Osteoblast (primary cell): ENCODE measurements at regions not wholly inside any gene's neighbourhood (a gene's known extent, or its start where the extent isn't known, plus 50 kb on each side); places are given as distances from the start of the nearest gene placed in this dataset.

Experiments used
- DNase-seq: peaks from one replicate; pipeline ENCODE4 v3.0.0; 2011; ENCODE audit warnings: low spot score, mixed read lengths; ENCODE audit not compliant: insufficient read length; ENCODE audit errors: missing footprints
- H2AFZ ChIP-seq: 2 replicates; pipeline ENCODE4 v1.6.0; 2011; ENCODE audit warnings: mild to moderate bottlenecking, low read length
- H3K27ac ChIP-seq: 2 replicates; pipeline ENCODE4 v1.5.1; 2011; ENCODE audit warnings: mild to moderate bottlenecking, low read depth, low read length, moderate library complexity
- H3K27me3 ChIP-seq: 2 replicates; pipeline ENCODE4 v1.6.0; 2012; ENCODE audit warnings: mild to moderate bottlenecking, control low read depth, inconsistent platforms, low read length, moderate library complexity; ENCODE audit not compliant: insufficient read depth
- H3K36me3 ChIP-seq: 2 replicates; pipeline ENCODE4 v1.5.1; 2011; ENCODE audit warnings: mild to moderate bottlenecking, low read length, control low read depth, moderate library complexity; ENCODE audit not compliant: insufficient read depth
- H3K4me1 ChIP-seq: 2 replicates; pipeline ENCODE4 v1.5.1; 2011; ENCODE audit warnings: mild to moderate bottlenecking, low read length, control low read depth, moderate library complexity; ENCODE audit not compliant: insufficient read depth
- H3K4me2 ChIP-seq: 2 replicates; pipeline ENCODE4 v1.6.0; 2011; ENCODE audit warnings: mild to moderate bottlenecking, low read length; ENCODE audit not compliant: insufficient read depth
- H3K4me3 ChIP-seq: fragments of 200-600 bp; sonication (generic); 3 replicates; pipeline ENCODE4 v1.5.1; 2012; ENCODE audit warnings: mild to moderate bottlenecking, low read length, inconsistent platforms; ENCODE audit not compliant: insufficient read depth
- H3K79me2 ChIP-seq: 2 replicates; pipeline ENCODE4 v1.6.0; 2012; ENCODE audit warnings: mild to moderate bottlenecking, low read length, control low read depth, inconsistent platforms; ENCODE audit not compliant: insufficient read depth
- H3K9me3 ChIP-seq: 2 replicates; pipeline ENCODE4 v1.5.1; 2011; ENCODE audit warnings: low read depth, low read length, control low read depth
- H4K20me1 ChIP-seq: 2 replicates; pipeline ENCODE4 v1.6.0; 2012; ENCODE audit warnings: mild to moderate bottlenecking, low read length, control low read depth; ENCODE audit not compliant: insufficient read depth
- CTCF ChIP-seq: IDR thresholded peaks from 2 replicates; pipeline ENCODE4 v1.5.1; 2011; ENCODE audit warnings: mild to moderate bottlenecking, low read depth, low read length, moderate library complexity; ENCODE audit errors: extremely low read depth

GRCh38 chr5:155402927-155403640 lies 389.5 kb downstream of the KIF4B start:
- Histone ChIP-seq H4K20me1 (no peaks in the 10 kb centered on the region), H3K4me2 (no peak overlapping the region), H3K4me3 (no peak overlapping the region), H3K27ac (no peak overlapping the region), H3K36me3 (no peaks in the 10 kb centered on the region), H2AFZ (no peak overlapping the region), H3K27me3 (no peaks in the 10 kb centered on the region), H3K79me2 (no peaks in the 10 kb centered on the region), H3K4me1 (no peaks in the 10 kb centered on the region), H3K9me3 (no peaks in the 10 kb centered on the region)
- DNase-seq = no peak
- no peak for TF ChIP-seq CTCF

- H3K4me2 ChIP-seq = no peak overlapping the region
- H3K36me3 ChIP-seq = no peaks in the 10 kb centered on the region
- DNase-seq = no peak
- H3K27ac ChIP-seq = no peak overlapping the region
- TF ChIP-seq CTCF = no peak
- no peaks in the 10 kb centered on the region for H3K79me2 ChIP-seq
- H4K20me1 ChIP-seq = no peaks in the 10 kb centered on the region
- H3K4me1 ChIP-seq = no peaks in the 10 kb centered on the region
- no peaks in the 10 kb centered on the region for H3K9me3 ChIP-seq
- H3K27me3 ChIP-seq = no peaks in the 10 kb centered on the region
- no peak overlapping the region for H3K4me3 ChIP-seq
- no peak overlapping the region for H2AFZ ChIP-seq
These were observed 393.3 kb downstream of the KIF4B start for GRCh38 chr5:155406815-155407214.

GRCh38 chr5:155408465-155408864 lies 394.9 kb downstream of the KIF4B start:
- H3K27me3 ChIP-seq = no peaks in the 10 kb centered on the region
- H3K27ac ChIP-seq = no peak overlapping the region
- no peaks in the 10 kb centered on the region for H3K4me1 ChIP-seq
- no peak for TF ChIP-seq CTCF
- H3K9me3 ChIP-seq = no peaks in the 10 kb centered on the region
- no peak overlapping the region for H3K4me3 ChIP-seq
- H3K4me2 ChIP-seq = no peak overlapping the region
- H4K20me1 ChIP-seq = no peaks in the 10 kb centered on the region
- no peak for DNase-seq
- H3K36me3 ChIP-seq = no peaks in the 10 kb centered on the region
- H3K79me2 ChIP-seq = no peaks in the 10 kb centered on the region
- H2AFZ ChIP-seq = no peak overlapping the region

GRCh38 chr5:155416765-155417164 lies 403.2 kb downstream of the KIF4B start:
- H4K20me1 ChIP-seq = no peaks in the 10 kb centered on the region
- H3K27ac ChIP-seq = no peak overlapping the region
- H3K9me3 ChIP-seq = no peaks in the 10 kb centered on the region
- TF ChIP-seq CTCF = no peak
- H3K4me1 ChIP-seq = no peaks in the 10 kb centered on the region
- H2AFZ ChIP-seq = no peak overlapping the region
- H3K4me2 ChIP-seq = no peak overlapping the region
- H3K79me2 ChIP-seq = no peaks in the 10 kb centered on the region
- no peaks in the 10 kb centered on the region for H3K36me3 ChIP-seq
- no peak overlapping the region for H3K4me3 ChIP-seq
- no peaks in the 10 kb centered on the region for H3K27me3 ChIP-seq
- DNase-seq = no peak
